ENCODE measurements at regions not wholly inside any gene's neighbourhood (a gene's known extent, or its start where the extent isn't known, plus 50 kb on each side); places are given as distances from the start of the nearest gene placed in this dataset.

GRCh38 chr2:196257086-196257485, 85.7 kb upstream of the STK17B start:
- TF ChIP-seq CTCF (conservative IDR thresholded peaks at IDR 0.05; ENCODE audit: low read depth, low read length) = no peak
- no peak overlapping the region for H3K4me3 ChIP-seq (ENCODE audit: low read length)
- DNase-seq (ENCODE audit: low read depth) = no peak

GRCh38 chr2:196258407-196258806, 87.0 kb upstream of the STK17B start:
- no peak for TF ChIP-seq CTCF (conservative IDR thresholded peaks at IDR 0.05; ENCODE audit: low read depth, low read length)
- DNase-seq (ENCODE audit: low read depth) = no peak
- H3K4me3 ChIP-seq (ENCODE audit: low read length) = no peak overlapping the region

- H3K4me3 ChIP-seq (ENCODE audit: low read length) = no peak overlapping the region
- no peak for DNase-seq (ENCODE audit: low read depth)
- TF ChIP-seq CTCF (conservative IDR thresholded peaks at IDR 0.05; ENCODE audit: low read depth, low read length) = no peak
These were observed 88.4 kb upstream of the STK17B start for GRCh38 chr2:196259507-196260481.

- TF ChIP-seq CTCF (conservative IDR thresholded peaks at IDR 0.05; ENCODE audit: low read depth, low read length) = no peak
- no peak overlapping the region for H3K4me3 ChIP-seq (ENCODE audit: low read length)
- no peak for DNase-seq (ENCODE audit: low read depth)
These were observed 89.2 kb upstream of the STK17B start for GRCh38 chr2:196260546-196260945.

GRCh38 chr2:196262606-196263005, 91.2 kb upstream of the STK17B start:
- no peak overlapping the region for H3K4me3 ChIP-seq (ENCODE audit: low read length)
- no peak for TF ChIP-seq CTCF (conservative IDR thresholded peaks at IDR 0.05; ENCODE audit: low read depth, low read length)
- DNase-seq (ENCODE audit: low read depth) = no peak

- no peak for TF ChIP-seq CTCF (conservative IDR thresholded peaks at IDR 0.05; ENCODE audit: low read depth, low read length)
- DNase-seq (ENCODE audit: low read depth) = no peak
- no peak overlapping the region for H3K4me3 ChIP-seq (ENCODE audit: low read length)
These were observed 91.9 kb upstream of the STK17B start for GRCh38 chr2:196263181-196263747.

- TF ChIP-seq CTCF (conservative IDR thresholded peaks at IDR 0.05; ENCODE audit: low read depth, low read length) = no peak
These were observed 95.0 kb upstream of the STK17B start for GRCh38 chr2:196266351-196266750.

More at GRCh38 chr2:196266351-196266750, 95.0 kb upstream of the STK17B start:
- no peak for DNase-seq (ENCODE audit: low read depth)
- H3K4me3 ChIP-seq (ENCODE audit: low read length) = no peak overlapping the region
